ENCODE measurements at regions not wholly inside any gene's neighbourhood (a gene's known extent, or its start where the extent isn't known, plus 50 kb on each side); places are given as distances from the start of the nearest gene placed in this dataset.
A peak's percentile ranks its signal among the peaks of the same experiment; 100 is the strongest.

- H4K20me1 ChIP-seq (ENCODE audit: control insufficient read depth, extremely low read depth, insufficient read depth, low read length): no peaks in the 10 kb centered on the region
- H3K9me3 ChIP-seq (ENCODE audit: control insufficient read depth, insufficient read depth, low read depth, low read length): no peaks in the 10 kb centered on the region
- DNase-seq (ENCODE audit: low read depth in 2 of 2): peak; percentile 96 to 97
- no peak overlapping the region for H2AFZ ChIP-seq (ENCODE audit: low read length)
- TF ChIP-seq EZH2 (IDR thresholded peaks at IDR 0.05; ENCODE audit: low read length, missing control alignments): no peak
- TF ChIP-seq, protein P1, sequence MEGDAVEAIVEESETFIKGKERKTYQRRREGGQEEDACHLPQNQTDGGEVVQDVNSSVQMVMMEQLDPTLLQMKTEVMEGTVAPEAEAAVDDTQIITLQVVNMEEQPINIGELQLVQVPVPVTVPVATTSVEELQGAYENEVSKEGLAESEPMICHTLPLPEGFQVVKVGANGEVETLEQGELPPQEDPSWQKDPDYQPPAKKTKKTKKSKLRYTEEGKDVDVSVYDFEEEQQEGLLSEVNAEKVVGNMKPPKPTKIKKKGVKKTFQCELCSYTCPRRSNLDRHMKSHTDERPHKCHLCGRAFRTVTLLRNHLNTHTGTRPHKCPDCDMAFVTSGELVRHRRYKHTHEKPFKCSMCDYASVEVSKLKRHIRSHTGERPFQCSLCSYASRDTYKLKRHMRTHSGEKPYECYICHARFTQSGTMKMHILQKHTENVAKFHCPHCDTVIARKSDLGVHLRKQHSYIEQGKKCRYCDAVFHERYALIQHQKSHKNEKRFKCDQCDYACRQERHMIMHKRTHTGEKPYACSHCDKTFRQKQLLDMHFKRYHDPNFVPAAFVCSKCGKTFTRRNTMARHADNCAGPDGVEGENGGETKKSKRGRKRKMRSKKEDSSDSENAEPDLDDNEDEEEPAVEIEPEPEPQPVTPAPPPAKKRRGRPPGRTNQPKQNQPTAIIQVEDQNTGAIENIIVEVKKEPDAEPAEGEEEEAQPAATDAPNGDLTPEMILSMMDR (conservative IDR thresholded peaks at IDR 0.05 in 1 of 2, IDR thresholded peaks at IDR 0.05 in 1 of 2; ENCODE audit: low read depth in 1 of 2, low read length in 2 of 2): no peak
- H3K36me3 ChIP-seq (ENCODE audit: control insufficient read depth, insufficient read depth, low read length): no peaks in the 10 kb centered on the region
- H3K9ac ChIP-seq (ENCODE audit: insufficient read depth, low read length): no peak overlapping the region
- H3K4me2 ChIP-seq (ENCODE audit: extremely low read depth, insufficient read depth, low read length): peak overlapping the region; percentile 65
- H3K4me3 ChIP-seq (replicated peaks in 1 of 4; ENCODE audit: control extremely low read depth in 1 of 4, insufficient read depth in 1 of 4, low read depth in 3 of 4, low read length in 4 of 4): peak overlapping the region in 2 of 4 experiments; percentile 18 to 21
- no peaks in the 10 kb centered on the region for H3K79me2 ChIP-seq (ENCODE audit: control insufficient read depth, insufficient read depth, low read length)
- H3K27ac ChIP-seq (ENCODE audit: insufficient read depth, low read length): peak overlapping the region; percentile 76
- peaks cover 5% of the 10 kb centered on the region for H3K4me1 ChIP-seq (ENCODE audit: control insufficient read depth, extremely low read depth, insufficient read depth, low read length)
- no peaks in the 10 kb centered on the region for H3K27me3 ChIP-seq (ENCODE audit: control insufficient read depth, insufficient read depth, low read length)
Measured at GRCh38 chr10:90674928-90675327, 182.9 kb downstream of the HTR7 start.

DNA sequence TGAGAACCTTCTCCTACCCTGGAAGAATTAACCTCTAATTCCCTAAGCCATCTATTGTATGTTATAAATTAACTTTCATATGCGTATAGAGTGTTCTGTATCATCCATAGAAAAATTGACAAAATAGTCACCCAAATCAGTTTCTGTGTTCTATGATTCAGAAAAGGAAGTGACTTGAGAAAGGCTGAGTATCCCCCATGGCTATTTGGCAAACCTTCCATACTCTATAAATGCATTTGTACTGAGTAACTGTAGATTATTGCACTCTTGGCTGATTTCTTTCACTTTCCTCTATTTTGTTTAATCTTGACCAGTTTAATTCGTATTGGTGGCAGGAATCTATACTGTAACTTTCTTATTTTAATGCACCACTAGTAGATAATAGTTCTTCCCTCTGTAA, 182.2 kb downstream of the HTR7 start:
- H3K4me1 ChIP-seq (ENCODE audit: control insufficient read depth, extremely low read depth, insufficient read depth, low read length): peaks cover 5% of the 10 kb centered on the region
- no peaks in the 10 kb centered on the region for H4K20me1 ChIP-seq (ENCODE audit: control insufficient read depth, extremely low read depth, insufficient read depth, low read length)
- no peak for TF ChIP-seq EZH2 (IDR thresholded peaks at IDR 0.05; ENCODE audit: low read length, missing control alignments)
- TF ChIP-seq, protein P1 (conservative IDR thresholded peaks at IDR 0.05 in 1 of 2, IDR thresholded peaks at IDR 0.05 in 1 of 2; ENCODE audit: low read depth in 1 of 2, low read length in 2 of 2): no peak
- DNase-seq (ENCODE audit: low read depth in 2 of 2): peak; percentile 67 to 75
- H3K4me3 ChIP-seq (replicated peaks in 1 of 4; ENCODE audit: control extremely low read depth in 1 of 4, insufficient read depth in 1 of 4, low read depth in 3 of 4, low read length in 4 of 4): no peak overlapping the region
- H3K27ac ChIP-seq (ENCODE audit: insufficient read depth, low read length): peak overlapping the region; percentile 76
- no peaks in the 10 kb centered on the region for H3K79me2 ChIP-seq (ENCODE audit: control insufficient read depth, insufficient read depth, low read length)
- no peak overlapping the region for H2AFZ ChIP-seq (ENCODE audit: low read length)
- peak overlapping the region; percentile 15 for H3K4me2 ChIP-seq (ENCODE audit: extremely low read depth, insufficient read depth, low read length)
- H3K27me3 ChIP-seq (ENCODE audit: control insufficient read depth, insufficient read depth, low read length): no peaks in the 10 kb centered on the region
- no peaks in the 10 kb centered on the region for H3K36me3 ChIP-seq (ENCODE audit: control insufficient read depth, insufficient read depth, low read length)
- H3K9me3 ChIP-seq (ENCODE audit: control insufficient read depth, insufficient read depth, low read depth, low read length): no peaks in the 10 kb centered on the region
- H3K9ac ChIP-seq (ENCODE audit: insufficient read depth, low read length): no peak overlapping the region

Data from fibroblast of lung (primary cell).